Ishikawa (cell line): ENCODE measurements at regions not wholly inside any gene's neighbourhood (a gene's known extent, or its start where the extent isn't known, plus 50 kb on each side); places are given as distances from the start of the nearest gene placed in this dataset.

Experiments
- CREB1 ChIP-seq: IDR thresholded peaks from 2 replicates; pipeline ENCODE4 v1.6.1; 2012; ENCODE audit warnings: low read depth
- EP300 ChIP-seq: IDR thresholded peaks from 2 replicates; pipeline ENCODE4 v1.6.1; 2012; ENCODE audit warnings: borderline replicate concordance
- MAX ChIP-seq: IDR thresholded peaks from 2 replicates; pipeline ENCODE4 v1.6.1; 2012
- NFIC ChIP-seq: IDR thresholded peaks from 2 replicates; pipeline ENCODE4 v1.6.1; 2012
- RAD21 ChIP-seq: IDR thresholded peaks from 2 replicates; pipeline ENCODE4 v1.6.1; 2012; ENCODE audit warnings: low read depth
- REST ChIP-seq: IDR thresholded peaks from 2 replicates; pipeline ENCODE4 v1.6.1; 2012; ENCODE audit warnings: low read depth, mild to moderate bottlenecking
- TAF1 ChIP-seq: IDR thresholded peaks from 2 replicates; pipeline ENCODE4 v1.6.1; 2012; ENCODE audit warnings: low read depth, mild to moderate bottlenecking
- YY1 ChIP-seq: IDR thresholded peaks from 2 replicates; pipeline ENCODE4 v1.6.1; 2012; ENCODE audit warnings: low read depth

GRCh38 chr14:38135106-38135867 is 72.4 kb upstream of the SSTR1 start:
- no peak for TF ChIP-seq REST
- no peak for TF ChIP-seq CREB1
- TF ChIP-seq EP300 = no peak
- TF ChIP-seq YY1 = no peak
- no peak for TF ChIP-seq MAX
- no peak for TF ChIP-seq NFIC
- no peak for TF ChIP-seq RAD21
- no peak for TF ChIP-seq TAF1
